Nephron (organoid): ENCODE measurements at regions not wholly inside any gene's neighbourhood (a gene's known extent, or its start where the extent isn't known, plus 50 kb on each side); places are given as distances from the start of the nearest gene placed in this dataset.

Experiments
- H3K27ac Mint-ChIP-seq, 3 experiments: 2 replicates each; pipeline ENCODE4 v1.8.0; 2020; ENCODE audit warnings: mixed read lengths in 3 of 3, mild to moderate bottlenecking in 2 of 3, moderate library complexity in 1 of 3
- H3K27me3 Mint-ChIP-seq: 2 replicates; pipeline ENCODE4 v1.8.0; 2021; ENCODE audit warnings: low read depth, mild to moderate bottlenecking, moderate library complexity, mixed read lengths
- H3K36me3 Mint-ChIP-seq: 2 replicates; pipeline ENCODE4 v1.8.0; 2020; ENCODE audit warnings: low read depth, mixed read lengths
- H3K4me1 Mint-ChIP-seq: 2 replicates; pipeline ENCODE4 v1.8.0; 2020; ENCODE audit warnings: mixed read lengths
- H3K4me3 Mint-ChIP-seq, 3 experiments: 2 replicates each; pipeline ENCODE4 v1.8.0; 2020; ENCODE audit warnings: mild to moderate bottlenecking in 3 of 3, mixed read lengths in 3 of 3, moderate library complexity in 2 of 3
- H3K9me3 Mint-ChIP-seq: 2 replicates; pipeline ENCODE4 v1.8.0; 2020; ENCODE audit warnings: mixed read lengths
- CTCF ChIP-seq, 3 experiments: fragments of 200-600 bp; sonication (generic); IDR thresholded peaks; one replicate each; pipeline ENCODE4 v1.5.0; 2021; ENCODE audit warnings: antibody characterized with exemption in 3 of 3; ENCODE audit not compliant: unreplicated experiment in 3 of 3

- Mint-ChIP-seq H3K27ac (no peak overlapping the region), H3K9me3 (peaks cover 2% of the 10 kb centered on the region), H3K36me3 (no peaks in the 10 kb centered on the region), H3K4me1 (peaks cover 4% of the 10 kb centered on the region), H3K27me3 (no peaks in the 10 kb centered on the region), H3K4me3 (no peak overlapping the region)
- TF ChIP-seq CTCF (IDR thresholded peaks at IDR 0.05; ENCODE audit: unreplicated experiment in 3 of 3): no peak
Observed at GRCh38 chr12:97936165-97936564, 473.6 kb downstream of the RMST start.

GRCh38 chr12:97938031-97938430, 475.4 kb downstream of the RMST start:
- H3K27ac Mint-ChIP-seq: no peak overlapping the region
- no peak for TF ChIP-seq CTCF (IDR thresholded peaks at IDR 0.05; ENCODE audit: unreplicated experiment in 3 of 3)
- no peak overlapping the region for H3K4me3 Mint-ChIP-seq
- H3K27me3 Mint-ChIP-seq: no peaks in the 10 kb centered on the region
- H3K4me1 Mint-ChIP-seq: peaks cover 10% of the 10 kb centered on the region
- no peaks in the 10 kb centered on the region for H3K36me3 Mint-ChIP-seq
- peaks cover 2% of the 10 kb centered on the region for H3K9me3 Mint-ChIP-seq

GRCh38 chr12:97939156-97939555, 476.6 kb downstream of the RMST start:
- H3K27ac Mint-ChIP-seq: no peak overlapping the region
- peaks cover 2% of the 10 kb centered on the region for H3K9me3 Mint-ChIP-seq
- TF ChIP-seq CTCF (IDR thresholded peaks at IDR 0.05; ENCODE audit: unreplicated experiment in 3 of 3): no peak
- no peaks in the 10 kb centered on the region for H3K36me3 Mint-ChIP-seq
- no peaks in the 10 kb centered on the region for H3K27me3 Mint-ChIP-seq
- H3K4me3 Mint-ChIP-seq: no peak overlapping the region
- peaks cover 12% of the 10 kb centered on the region for H3K4me1 Mint-ChIP-seq

GRCh38 chr12:97940105-97940504, 477.5 kb downstream of the RMST start:
- peaks cover 2% of the 10 kb centered on the region for H3K9me3 Mint-ChIP-seq
- H3K27ac Mint-ChIP-seq: no peak overlapping the region
- no peaks in the 10 kb centered on the region for H3K27me3 Mint-ChIP-seq
- no peaks in the 10 kb centered on the region for H3K36me3 Mint-ChIP-seq
- H3K4me1 Mint-ChIP-seq: peaks cover 12% of the 10 kb centered on the region
- no peak for TF ChIP-seq CTCF (IDR thresholded peaks at IDR 0.05; ENCODE audit: unreplicated experiment in 3 of 3)
- no peak overlapping the region for H3K4me3 Mint-ChIP-seq

GRCh38 chr12:97940629-97941028, 478.0 kb downstream of the RMST start:
- Mint-ChIP-seq H3K4me1 (peaks cover 12% of the 10 kb centered on the region), H3K27ac (no peak overlapping the region), H3K4me3 (no peak overlapping the region), H3K27me3 (no peaks in the 10 kb centered on the region), H3K9me3 (peaks cover 2% of the 10 kb centered on the region), H3K36me3 (no peaks in the 10 kb centered on the region)
- no peak for TF ChIP-seq CTCF (IDR thresholded peaks at IDR 0.05; ENCODE audit: unreplicated experiment in 3 of 3)

- Mint-ChIP-seq H3K27ac (no peak overlapping the region), H3K36me3 (peaks cover 2% of the 10 kb centered on the region)
- TF ChIP-seq CTCF (IDR thresholded peaks at IDR 0.05; ENCODE audit: unreplicated experiment in 3 of 3): no peak
Observed at GRCh38 chr12:97941686-97942354, 479.2 kb downstream of the RMST start.

More at GRCh38 chr12:97941686-97942354, 479.2 kb downstream of the RMST start:
- no peak overlapping the region for H3K4me3 Mint-ChIP-seq
- H3K4me1 Mint-ChIP-seq: peaks cover 12% of the 10 kb centered on the region
- peaks cover 3% of the 10 kb centered on the region for H3K9me3 Mint-ChIP-seq
- no peaks in the 10 kb centered on the region for H3K27me3 Mint-ChIP-seq
